Transverse colon (tissue), 4 donors: ENCODE measurements at regions not wholly inside any gene's neighbourhood (a gene's known extent, or its start where the extent isn't known, plus 50 kb on each side); places are given as distances from the start of the nearest gene placed in this dataset.

Experiments used
- DNase-seq: peaks from one replicate; pipeline ENCODE4 v3.0.0-alpha.2; 2019
- H3K27ac ChIP-seq, 4 donors: fragments of 200-600 bp; sonication (generic); 2 replicates each; pipeline ENCODE4 v1.5.1; 2016 to 2018; ENCODE audit warnings: inconsistent platforms in 4 of 4
- H3K27me3 ChIP-seq: fragments of 200-600 bp; sonication (generic); 2 replicates; pipeline ENCODE4 v1.5.1; 2017; ENCODE audit warnings: inconsistent platforms
- H3K36me3 ChIP-seq, 4 donors: fragments of 200-600 bp; sonication (generic); 2 replicates each; pipeline ENCODE4 v1.5.1; 2017 to 2019; ENCODE audit warnings: inconsistent platforms in 4 of 4
- H3K4me1 ChIP-seq, 4 donors: fragments of 200-600 bp; sonication (generic); 2 replicates each; pipeline ENCODE4 v1.5.1; 2017 to 2020; ENCODE audit warnings: inconsistent platforms in 4 of 4
- H3K4me3 ChIP-seq, 4 donors: fragments of 200-600 bp; sonication (generic); 1 replicate in 1 of 4; 2 replicates in 3 of 4; pipeline versions ENCODE4 v1.5.1 to v1.6.1; 2017 to 2019; ENCODE audit warnings: inconsistent platforms in 4 of 4
- H3K9me3 ChIP-seq, 2 donors: fragments of 200-600 bp; sonication (generic); 2 replicates each; pipeline ENCODE4 v1.5.1; 2017 to 2019; ENCODE audit warnings: inconsistent platforms in 2 of 2
- CTCF ChIP-seq, 5 experiments: fragments of 200-600 bp in 3 of 5; fragments of 450-650 bp in 2 of 5; sonication (generic) in 3 of 5; IDR thresholded peaks; 1 replicate in 2 of 5; 2 replicates in 3 of 5; pipeline ENCODE4 v1.5.1; 2016 to 2017; ENCODE audit warnings: antibody characterized with exemption in 5 of 5, inconsistent platforms in 3 of 5, mild to moderate bottlenecking in 2 of 5, moderate library complexity in 1 of 5
- EP300 ChIP-seq: sonication (generic); formaldehyde crosslinking; IDR thresholded peaks from one replicate; pipeline ENCODE4 v1.6.1; 2017; ENCODE audit warnings: antibody characterized with exemption, low read depth
- POLR2A ChIP-seq: fragments of 450-650 bp; IDR thresholded peaks from one replicate; pipeline ENCODE4 v1.6.1; 2016; ENCODE audit warnings: antibody characterized with exemption, mild to moderate bottlenecking, moderate library complexity
- POLR2AphosphoS5 ChIP-seq, 3 donors: sonication (generic); formaldehyde crosslinking; IDR thresholded peaks; one replicate each; pipeline ENCODE4 v1.6.1; 2016; ENCODE audit warnings: antibody characterized with exemption in 3 of 3
- WGBS, 2 donors: methylation state at CpG; one replicate each; pipeline ENCODE4 v1.1.5; 2018; ENCODE audit warnings: low coverage in 1 of 2; 5-methylcytosine and 5-hydroxymethylcytosine counted together
- in situ Hi-C, 4 donors: fragments of 200-750 bp; cut with MboI; loops; one replicate each; pipeline versions ENCODE4 v1.15.0 to v1.15.1; 2017; ENCODE audit warnings: low sequenced_read_pairs in 3 of 4, low pct_ligation_motif_present in 1 of 4, low pct_unique_long_range_greater_than_20kb in 1 of 4
- intact Hi-C: fragments of 100-400 bp; cut with DNase I; formaldehyde crosslinking; loops from one replicate; pipeline ENCODE4 v1.15.1; 2023; ENCODE audit warnings: low total_unique reads

GRCh38 chr4:22130741-22131140, 182.2 kb upstream of the KCNIP4 start:
- WGBS, 2 donors = 74% methylated on average over 3 of the region's 3 CpGs
- Histone ChIP-seq H3K27me3 (no peaks in the 10 kb centered on the region), H3K27ac (no peak overlapping the region), H3K36me3 (no peaks in the 10 kb centered on the region), H3K4me3 (no peak overlapping the region), H3K9me3 (no peaks in the 10 kb centered on the region), H3K4me1 (no peaks in the 10 kb centered on the region)
- DNase-seq = no peak
- in situ Hi-C loops = no loop called here
- TF ChIP-seq POLR2A (no peak), EP300 (no peak)
- intact Hi-C loops = no loop called here

GRCh38 chr4:22129454-22130029, 181.0 kb upstream of the KCNIP4 start:
- intact Hi-C loops = no loop called here

GRCh38 chr4:22122062-22122461, 173.5 kb upstream of the KCNIP4 start:
- TF ChIP-seq EP300 = no peak
- Histone ChIP-seq H3K4me3 (no peak overlapping the region), H3K27me3 (no peaks in the 10 kb centered on the region), H3K36me3 (no peaks in the 10 kb centered on the region), H3K9me3 (peaks cover 4 to 5% of the 10 kb centered on the region in 2 donors), H3K27ac (no peak overlapping the region), H3K4me1 (no peaks in the 10 kb centered on the region)
- intact Hi-C loops (no loop called here), in situ Hi-C loops (no loop called here)
- WGBS, 2 donors = 90 to 98% methylated on average over 2 of the region's 2 CpGs
- DNase-seq = no peak

More at GRCh38 chr4:22129454-22130029, 181.0 kb upstream of the KCNIP4 start:
- Histone ChIP-seq H3K27ac (no peak overlapping the region), H3K36me3 (no peaks in the 10 kb centered on the region), H3K4me3 (no peak overlapping the region), H3K4me1 (no peaks in the 10 kb centered on the region), H3K9me3 (peaks cover 0 to 5% of the 10 kb centered on the region in 2 donors), H3K27me3 (no peaks in the 10 kb centered on the region)
- no peak for TF ChIP-seq POLR2AphosphoS5 (IDR thresholded peaks at IDR 0.05)
- peak; percentile 25 to 53 (median 45) for TF ChIP-seq CTCF (IDR thresholded peaks at IDR 0.05)
- TF ChIP-seq EP300 = no peak
- TF ChIP-seq POLR2A = no peak
- in situ Hi-C loops = no loop called here
- peak; percentile 22 for DNase-seq
- WGBS, 2 donors = 29 to 36% methylated on average over 2 to 12 of the region's 12 CpGs

GRCh38 chr4:22115262-22115661, 166.7 kb upstream of the KCNIP4 start:
- H3K27me3 ChIP-seq = no peaks in the 10 kb centered on the region
- no peaks in the 10 kb centered on the region for H3K9me3 ChIP-seq
- H3K36me3 ChIP-seq = no peaks in the 10 kb centered on the region
- H3K4me3 ChIP-seq = no peak overlapping the region
- no peak for DNase-seq
- in situ Hi-C loops = no loop called here
- TF ChIP-seq EP300 (no peak), CTCF (IDR thresholded peaks at IDR 0.05) (no peak), POLR2A (no peak), POLR2AphosphoS5 (IDR thresholded peaks at IDR 0.05) (no peak)
- WGBS, 2 donors = 76 to 100% methylated on average over 2 of the region's 2 CpGs
- no peak overlapping the region for H3K27ac ChIP-seq
- H3K4me1 ChIP-seq = no peaks in the 10 kb centered on the region
- intact Hi-C loops = no loop called here

- H3K4me3 ChIP-seq = no peak overlapping the region
- H3K27ac ChIP-seq = no peak overlapping the region
- in situ Hi-C loops (no loop called here), intact Hi-C loops (no loop called here)
- H3K36me3 ChIP-seq = no peaks in the 10 kb centered on the region
- 25 to 45% methylated on average over 2 of the region's 2 CpGs for WGBS, 2 donors
- H3K4me1 ChIP-seq = no peaks in the 10 kb centered on the region
- DNase-seq = no peak
- no peak for TF ChIP-seq POLR2A
- TF ChIP-seq EP300 = no peak
- no peak for TF ChIP-seq CTCF (IDR thresholded peaks at IDR 0.05)
- no peak for TF ChIP-seq POLR2AphosphoS5 (IDR thresholded peaks at IDR 0.05)
- no peaks in the 10 kb centered on the region for H3K9me3 ChIP-seq
- no peaks in the 10 kb centered on the region for H3K27me3 ChIP-seq
Measured at GRCh38 chr4:22103768-22104167, 155.2 kb upstream of the KCNIP4 start.
